ENCODE measurements at regions not wholly inside any gene's neighbourhood (a gene's known extent, or its start where the extent isn't known, plus 50 kb on each side); places are given as distances from the start of the nearest gene placed in this dataset.

GRCh38 chr4:144592264-144592663, 53.7 kb upstream of the HHIP start:
- no peak for TF ChIP-seq POLR2A (IDR thresholded peaks at IDR 0.05; ENCODE audit: low read depth, low read length)
- no peak for DNase-seq (ENCODE audit: insufficient read length, low spot score)
- FAIRE-seq, result no peak

GRCh38 chr4:144594471-144594986, 51.4 kb upstream of the HHIP start:
- FAIRE-seq (no peak), DNase-seq (ENCODE audit: insufficient read length, low spot score) (no peak)
- TF ChIP-seq POLR2A (IDR thresholded peaks at IDR 0.05; ENCODE audit: low read depth, low read length), result no peak

- DNase-seq (ENCODE audit: insufficient read length, low spot score) (no peak), FAIRE-seq (no peak)
- TF ChIP-seq POLR2A (IDR thresholded peaks at IDR 0.05; ENCODE audit: low read depth, low read length), result no peak
These were observed 50.3 kb upstream of the HHIP start for GRCh38 chr4:144595681-144596080.
